NCI-H187 (cell line): ENCODE measurements at regions not wholly inside any gene's neighbourhood (a gene's known extent, or its start where the extent isn't known, plus 50 kb on each side); places are given as distances from the start of the nearest gene placed in this dataset.

Source experiments
- DNase-seq, 2 experiments: peaks; one replicate each; lab custom pipeline; 2025; lab: John Stamatoyannopoulos, UW

GRCh38 chr2:5067816-5068215 lies 624.4 kb upstream of the SOX11 start:
- DNase-seq: no peak

DNA sequence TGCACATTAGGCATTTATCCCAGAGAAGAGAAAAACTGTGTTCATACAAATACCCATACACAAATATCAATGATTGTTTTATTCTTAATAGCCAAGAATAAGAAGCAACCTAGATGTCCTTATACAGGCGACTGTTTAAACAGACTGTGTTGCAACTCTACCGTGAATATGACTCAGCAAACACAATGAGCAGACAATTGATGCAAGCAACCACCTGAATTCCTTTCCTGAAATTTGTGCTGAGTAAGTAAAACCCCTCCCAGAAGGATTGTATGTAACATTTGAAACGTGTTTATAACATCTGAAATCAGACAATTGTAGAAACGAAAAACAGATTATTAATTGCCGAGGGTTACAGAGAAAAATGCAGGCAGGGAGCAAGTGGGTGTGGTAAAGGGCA lies 621.9 kb upstream of the SOX11 start:
- DNase-seq: peak in 1 of 2 experiments; percentile 30

DNA sequence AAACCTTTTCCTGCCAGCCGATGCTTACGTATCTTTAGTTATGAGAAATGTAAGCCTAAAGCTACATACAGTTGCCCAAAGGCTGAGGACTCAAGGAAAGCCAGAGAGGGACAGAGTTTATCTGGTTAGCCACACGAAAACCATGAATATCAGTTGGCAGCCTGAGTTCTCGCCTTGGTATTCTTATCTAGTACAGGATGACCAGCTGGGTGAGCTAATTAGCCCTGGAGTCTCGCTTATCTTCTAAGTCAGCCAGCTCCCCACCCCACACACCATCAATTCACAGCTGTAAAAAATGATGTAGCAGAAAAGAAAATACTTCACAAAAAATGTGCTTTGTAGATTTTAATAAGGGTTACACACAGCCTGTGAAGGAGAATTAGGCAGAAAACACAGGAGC lies 617.5 kb upstream of the SOX11 start:
- no peak for DNase-seq

DNA sequence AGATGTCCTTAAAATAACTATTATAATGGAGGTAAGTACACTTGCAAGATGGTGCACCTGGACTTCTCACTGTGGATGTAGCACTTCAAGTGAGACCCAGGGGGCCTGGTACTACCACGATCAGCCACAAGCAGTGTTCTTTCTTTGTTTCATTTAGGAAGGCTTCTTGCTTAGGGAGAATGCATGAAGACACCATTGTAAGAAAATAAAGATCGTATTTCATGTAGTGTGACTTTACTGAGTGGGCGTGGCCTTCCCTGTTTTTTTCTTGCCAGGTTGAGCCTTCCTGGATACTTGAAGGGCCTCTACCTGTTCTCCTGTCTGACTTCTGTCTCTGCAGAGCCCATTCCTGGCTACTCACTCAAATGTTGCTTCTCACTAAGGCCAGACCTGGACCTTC lies 615.6 kb upstream of the SOX11 start:
- DNase-seq: peak; percentile 75 to 89

- DNase-seq: no peak
These were observed 614.6 kb upstream of the SOX11 start for GRCh38 chr2:5077479-5078089.

DNA sequence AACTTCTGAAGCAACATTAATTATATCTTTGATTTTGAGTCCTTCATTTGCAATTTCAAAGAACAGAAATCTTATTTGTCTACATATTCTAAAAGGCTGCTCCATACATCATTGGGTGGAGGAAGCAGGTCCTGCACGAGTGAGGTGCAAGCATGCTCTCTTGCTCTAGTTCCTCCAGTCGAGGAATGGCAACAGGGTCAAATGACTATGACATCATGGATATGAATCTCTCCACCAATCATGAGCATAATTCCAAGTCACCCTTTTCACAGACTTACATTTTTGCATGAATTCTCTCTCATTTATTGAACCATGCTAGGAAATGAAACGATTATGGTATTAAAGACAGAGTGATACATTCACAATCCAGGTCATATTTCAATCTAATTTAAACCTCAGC lies 608.8 kb upstream of the SOX11 start:
- DNase-seq: no peak

- DNase-seq: no peak
These were observed 602.8 kb upstream of the SOX11 start for GRCh38 chr2:5089409-5089808.

GRCh38 chr2:5093056-5093455 lies 599.1 kb upstream of the SOX11 start:
- DNase-seq: no peak

DNA sequence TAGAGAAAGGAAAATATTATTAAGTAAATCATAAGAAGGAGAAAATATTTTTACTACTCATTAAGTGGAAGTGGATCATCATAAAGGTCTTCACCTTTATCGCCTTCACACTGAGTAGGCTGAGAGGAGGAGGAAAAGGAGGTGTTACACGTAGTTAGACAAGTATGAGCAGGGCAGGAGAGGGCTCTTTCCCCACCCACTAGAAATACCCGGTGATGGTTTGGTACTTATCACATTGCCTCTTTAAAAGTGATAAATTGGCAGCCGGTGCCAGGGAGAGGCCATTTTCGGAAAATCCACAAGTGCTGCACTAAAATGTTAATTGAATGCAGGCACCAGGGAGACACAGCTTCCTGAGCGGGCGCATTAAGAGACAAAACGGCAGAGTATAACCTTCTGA lies 598.7 kb upstream of the SOX11 start:
- DNase-seq: no peak

GRCh38 chr2:5094192-5094591 lies 598.0 kb upstream of the SOX11 start:
- no peak for DNase-seq

DNA sequence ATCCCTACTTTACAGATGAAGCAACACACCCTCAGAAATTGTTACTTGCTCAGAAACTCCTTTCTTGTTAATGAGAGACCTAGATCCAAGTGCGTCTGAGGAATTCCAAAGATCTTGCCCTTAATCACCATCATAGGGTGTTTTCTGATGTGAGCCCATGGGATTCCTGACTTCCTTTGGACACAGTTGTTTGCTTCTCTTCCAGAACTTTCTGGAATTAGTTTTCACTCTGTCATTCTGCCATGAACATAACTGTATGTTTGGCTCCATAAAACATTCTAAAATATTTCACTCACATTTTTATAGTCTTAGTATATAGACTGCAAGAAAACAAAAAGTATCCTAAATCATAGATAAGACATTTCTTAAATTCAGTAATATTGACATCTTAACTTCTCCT lies 593.9 kb upstream of the SOX11 start:
- DNase-seq: no peak

- DNase-seq: no peak
These were observed 589.4 kb upstream of the SOX11 start for GRCh38 chr2:5102823-5103222.

- DNase-seq: peak; percentile 60 to 67
These were observed 580.6 kb upstream of the SOX11 start for GRCh38 chr2:5111581-5111980.

DNA sequence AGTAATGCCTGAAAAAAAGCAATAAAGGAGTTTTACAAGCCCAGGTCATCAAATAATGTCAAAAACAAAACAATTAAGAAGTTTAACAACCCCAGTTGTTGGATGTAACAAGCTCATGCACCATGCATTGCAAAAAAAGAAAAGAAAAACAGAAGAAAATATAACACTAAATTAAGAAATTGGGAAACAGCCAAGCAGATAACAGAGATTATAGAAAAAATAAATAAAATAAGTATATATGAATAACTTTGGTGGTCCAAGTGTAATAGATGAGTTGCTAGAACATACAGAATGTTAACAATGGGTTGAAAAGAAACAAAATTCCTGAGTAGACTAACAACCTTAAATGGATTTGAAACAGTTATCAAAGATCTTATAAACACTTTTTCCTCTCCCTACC lies 573.1 kb upstream of the SOX11 start:
- DNase-seq: no peak

- no peak for DNase-seq
These were observed 571.1 kb upstream of the SOX11 start for GRCh38 chr2:5121121-5121520.

DNA sequence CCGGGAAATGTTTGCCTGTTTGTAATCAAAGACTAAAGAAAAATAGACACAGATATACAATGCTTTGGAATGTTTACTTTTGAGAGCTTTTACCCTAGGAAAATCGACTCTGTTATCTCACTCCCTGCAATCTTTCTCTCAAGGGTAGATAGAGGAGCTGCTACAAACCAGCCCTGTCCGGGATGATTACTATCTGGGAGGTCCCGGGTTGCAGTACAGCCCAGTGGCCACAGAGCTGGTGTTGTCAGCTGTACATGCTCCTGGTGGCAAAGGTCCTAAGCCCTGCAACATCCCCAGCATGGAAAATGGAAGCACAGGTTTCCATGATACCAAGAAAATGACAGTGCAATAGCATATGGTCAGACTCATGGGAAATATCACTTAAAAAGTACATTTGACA lies 570.5 kb upstream of the SOX11 start:
- no peak for DNase-seq

DNA sequence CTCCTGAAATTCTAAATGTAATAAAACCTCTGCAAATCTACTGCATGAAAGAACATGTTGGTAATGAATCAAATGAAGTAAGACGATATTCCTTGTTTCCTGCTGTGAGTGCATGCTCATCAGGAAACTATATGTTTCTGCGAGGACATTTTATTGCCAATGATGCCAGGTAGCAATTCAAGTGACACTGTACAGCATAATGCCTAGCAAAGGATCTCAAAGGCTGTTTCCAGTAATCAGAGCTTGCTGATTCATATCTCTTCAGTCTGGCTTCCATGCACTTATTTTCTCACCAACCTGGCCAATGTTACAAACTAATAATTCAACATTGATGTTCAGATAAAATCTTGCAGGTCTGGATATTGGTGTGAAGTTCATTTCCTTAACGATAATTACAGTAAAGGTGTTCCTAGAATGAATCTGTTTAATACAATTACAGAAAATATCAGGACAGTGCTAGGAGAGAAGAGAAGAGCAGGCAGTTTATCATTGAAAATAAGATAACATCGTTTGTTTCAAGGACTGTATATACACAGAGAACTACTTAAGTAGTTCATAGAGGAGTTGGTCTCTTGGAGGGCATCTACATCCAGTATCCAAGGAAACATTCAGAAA lies 568.5 kb upstream of the SOX11 start:
- DNase-seq: peak; percentile 31 to 51

DNA sequence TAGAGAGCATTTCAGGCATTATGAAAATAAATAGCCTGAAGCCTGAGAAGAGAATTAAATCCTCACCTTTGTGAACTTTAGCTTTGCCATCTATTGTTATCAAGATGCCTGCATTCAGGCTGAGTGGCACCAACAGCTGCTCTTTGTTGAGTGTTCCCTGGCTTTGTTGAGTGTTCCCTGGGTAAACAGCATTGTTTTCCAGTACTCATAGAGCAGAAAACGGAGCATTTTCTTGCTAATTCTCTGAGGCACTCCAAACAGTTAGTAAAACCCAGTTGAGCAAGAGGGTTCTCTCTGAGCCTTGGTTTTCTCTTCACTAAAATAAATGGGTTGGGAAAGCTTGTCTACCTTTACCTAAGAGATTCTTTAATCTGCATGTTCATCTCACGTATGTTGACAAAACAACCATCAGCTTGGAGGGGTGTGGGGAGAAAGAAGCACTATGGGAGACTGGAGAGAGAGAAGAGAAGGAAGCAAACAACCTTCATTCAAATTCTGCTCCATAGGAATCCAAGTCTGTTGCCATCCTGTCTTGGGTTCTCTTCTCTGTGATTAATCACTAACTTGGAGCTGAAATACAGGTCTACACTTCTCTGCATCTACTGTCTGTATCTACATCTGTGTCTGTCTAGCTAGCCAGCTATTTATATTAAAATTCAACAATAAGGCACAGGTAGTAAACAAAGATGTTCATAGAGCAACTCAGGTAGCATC lies 567.0 kb upstream of the SOX11 start:
- DNase-seq: peak; percentile 71 to 79

- DNase-seq: no peak
These were observed 559.9 kb upstream of the SOX11 start for GRCh38 chr2:5132281-5132680.

DNA sequence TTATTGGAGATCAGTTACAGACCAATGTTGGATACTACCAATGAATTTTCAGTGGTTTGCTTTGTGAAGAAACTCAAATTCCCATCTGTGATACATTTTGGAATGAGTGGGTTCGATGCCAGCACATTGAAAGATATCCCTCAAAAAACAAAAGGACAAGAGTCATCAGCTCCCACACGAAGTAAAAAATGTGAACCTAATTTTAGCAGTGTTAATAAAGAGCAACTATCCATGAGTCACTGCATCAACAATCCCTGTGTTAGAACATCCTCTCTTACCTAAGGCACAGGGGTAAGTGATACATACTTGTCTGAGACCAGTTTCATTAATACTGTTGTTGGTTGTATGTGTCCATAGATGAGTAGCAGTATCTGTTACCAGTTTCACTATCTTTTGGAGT lies 551.8 kb upstream of the SOX11 start:
- no peak for DNase-seq

DNA sequence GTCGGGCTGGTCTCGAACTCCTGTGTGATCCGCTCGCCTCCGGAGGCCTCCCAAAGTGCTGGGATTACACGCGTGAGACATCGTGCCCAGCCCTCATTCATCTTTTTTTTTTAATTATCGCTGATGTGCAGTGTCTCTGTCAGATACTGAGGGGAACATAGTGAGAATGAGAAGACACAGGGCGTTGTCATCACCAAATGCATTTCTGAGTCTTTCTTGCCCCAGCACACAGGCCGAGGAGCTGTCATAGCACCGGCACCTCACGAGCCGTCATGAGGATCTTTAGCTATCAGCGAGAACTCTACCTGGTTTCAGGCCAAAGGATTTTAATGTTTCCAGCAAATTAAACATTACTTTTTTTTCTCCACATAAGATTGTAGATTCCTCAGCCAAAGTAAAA lies 548.0 kb upstream of the SOX11 start:
- DNase-seq: no peak

- DNase-seq: no peak
These were observed 547.1 kb upstream of the SOX11 start for GRCh38 chr2:5145053-5145452.

DNA sequence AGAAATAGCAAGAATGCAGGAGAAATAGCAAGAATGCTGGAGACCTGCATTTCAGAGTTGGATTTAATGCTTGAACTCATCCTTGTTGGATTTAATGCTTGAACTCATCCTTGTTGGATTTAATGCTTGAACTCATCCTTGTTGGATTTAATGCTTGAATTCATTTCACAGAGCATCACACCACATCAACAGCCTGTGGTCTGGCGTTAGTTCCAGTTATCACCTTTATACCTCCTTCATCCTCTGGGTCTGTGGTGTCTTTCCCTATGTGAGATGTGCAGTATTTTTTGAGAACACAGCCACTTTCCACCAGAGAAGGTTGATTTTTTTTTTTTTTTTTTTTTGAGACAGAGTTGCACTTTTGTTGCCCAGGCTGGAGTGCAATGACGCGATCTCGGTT lies 546.4 kb upstream of the SOX11 start:
- DNase-seq: no peak
